B cell (primary cell): ENCODE measurements at regions not wholly inside any gene's neighbourhood (a gene's known extent, or its start where the extent isn't known, plus 50 kb on each side); places are given as distances from the start of the nearest gene placed in this dataset.
"Not testable (repeated sequence)": the region's sequence is repeated elsewhere in the genome, so short reads cannot be mapped to it uniquely, and the experiment has no call there.

Experiments
- ATAC-seq: fragments of 200-7000 bp; cut with Tn5 transposase; one replicate; pipeline ENCODE4 v1.10.0; 2021; ENCODE audit warnings: low read depth, mild to moderate bottlenecking, moderate number of reproducible peaks, moderate library complexity
- CTCF ChIA-PET: fragments of 350-600 bp; sonication (Branson Sonifier 250); formaldehyde crosslinking; loops from one replicate; lab custom pipeline; 2021; ENCODE audit warnings: antibody characterized with exemption, inconsistent platforms; lab: Charles Lee
- POLR2A ChIA-PET: fragments of 350-600 bp; sonication (Branson Sonifier 250); formaldehyde crosslinking; loops from one replicate; lab custom pipeline; 2021; ENCODE audit warnings: antibody characterized with exemption; lab: Charles Lee
- DNase-seq: peaks from one replicate; pipeline ENCODE4 v3.0.0; 2013
- H2AFZ ChIP-seq: 2 replicates; pipeline ENCODE4 v1.6.1; 2012; ENCODE audit warnings: mild to moderate bottlenecking, low read depth, low read length; ENCODE audit not compliant: insufficient read depth, poor library complexity, severe bottlenecking
- H3K27ac ChIP-seq, 2 donors: 1 replicate in 1 of 2; 2 replicates in 1 of 2; pipeline ENCODE4 v1.5.1; 2012 to 2013; ENCODE audit warnings: low read length in 2 of 2, mild to moderate bottlenecking in 2 of 2, moderate library complexity in 1 of 2
- H3K27me3 ChIP-seq, 4 experiments: fragments of 200-600 bp in 1 of 4; sonication (generic) in 1 of 4; replicated peaks in 1 of 4; 1 replicate in 2 of 4; 2 replicates in 2 of 4; pipeline versions ENCODE4 v1.6.1 to v1.7.0; 2013 to 2016; ENCODE audit warnings: low read length in 3 of 4, mild to moderate bottlenecking in 2 of 4, mixed read lengths in 1 of 4, moderate library complexity in 1 of 4; ENCODE audit not compliant: insufficient read depth in 4 of 4, control insufficient read depth in 3 of 4; ENCODE audit errors: control extremely low read depth in 1 of 4
- H3K36me3 ChIP-seq, 2 experiments: replicated peaks in 1 of 2; 1 replicate in 1 of 2; 2 replicates in 1 of 2; pipeline versions ENCODE4 v1.6.1 to v1.7.1; 2013; ENCODE audit warnings: low read length in 1 of 2; ENCODE audit not compliant: insufficient read depth in 2 of 2, control insufficient read depth in 1 of 2; ENCODE audit errors: control extremely low read depth in 1 of 2, extremely low read depth in 1 of 2
- H3K4me1 ChIP-seq, 2 donors: fragments of 200-600 bp in 1 of 2; sonication (generic) in 1 of 2; 1 replicate in 1 of 2; 2 replicates in 1 of 2; pipeline versions ENCODE4 v1.5.1 to v1.6.1; 2013 to 2017; ENCODE audit warnings: low read length in 2 of 2; ENCODE audit not compliant: control insufficient read depth in 2 of 2, insufficient read depth in 2 of 2
- H3K4me2 ChIP-seq: replicated peaks from 2 replicates; pipeline ENCODE3; 2012; ENCODE audit warnings: mild to moderate bottlenecking, low read depth, low read length; ENCODE audit not compliant: poor library complexity, severe bottlenecking
- H3K4me3 ChIP-seq, 5 experiments: fragments of 200-600 bp in 1 of 5; sonication (generic) in 1 of 5; 1 replicate in 3 of 5; 2 replicates in 2 of 5; pipeline versions ENCODE4 v1.5.1 to v1.7.0; 2011 to 2016; ENCODE audit warnings: low read length in 4 of 5, mild to moderate bottlenecking in 4 of 5, low read depth in 2 of 5, control low read depth in 1 of 5, moderate library complexity in 1 of 5; ENCODE audit not compliant: insufficient read depth in 1 of 5; ENCODE audit errors: control extremely low read depth in 1 of 5, extremely low read depth in 1 of 5
- H3K79me2 ChIP-seq: fragments of 200-600 bp; sonication (generic); one replicate; pipeline ENCODE4 v1.6.0; 2016; ENCODE audit warnings: low read length; ENCODE audit not compliant: control insufficient read depth, insufficient read depth
- H3K9ac ChIP-seq: fragments of 200-600 bp; sonication (generic); 2 replicates; pipeline ENCODE4 v1.6.1; 2017; ENCODE audit warnings: mild to moderate bottlenecking, low read length, moderate library complexity
- H3K9me3 ChIP-seq, 3 donors: one replicate each; pipeline versions ENCODE4 v1.6.1 to v1.7.1; 2013; ENCODE audit warnings: low read length in 2 of 3; ENCODE audit not compliant: control insufficient read depth in 2 of 3, insufficient read depth in 1 of 3; ENCODE audit errors: control extremely low read depth in 1 of 3
- H4K20me1 ChIP-seq: 2 replicates; pipeline ENCODE4 v1.6.0; 2012; ENCODE audit warnings: mild to moderate bottlenecking, low read length; ENCODE audit not compliant: insufficient read depth, control insufficient read depth, poor library complexity, severe bottlenecking
- H3K27ac Mint-ChIP-seq: one replicate; pipeline ENCODE4 v1.8.0; 2021; ENCODE audit warnings: mixed read lengths
- H3K27me3 Mint-ChIP-seq: one replicate; pipeline ENCODE4 v1.8.0; 2021; ENCODE audit warnings: mixed read lengths
- H3K4me1 Mint-ChIP-seq: one replicate; pipeline ENCODE4 v1.8.0; 2021; ENCODE audit warnings: mixed read lengths
- H3K4me3 Mint-ChIP-seq: one replicate; pipeline ENCODE4 v1.8.0; 2021; ENCODE audit warnings: mixed read lengths
- H3K9me3 Mint-ChIP-seq: one replicate; pipeline ENCODE4 v1.8.0; 2022; ENCODE audit warnings: mixed read lengths; ENCODE audit not compliant: insufficient read depth
- CTCF ChIP-seq: fragments of 200-600 bp; IDR thresholded peaks from one replicate; pipeline ENCODE4 v1.8.0; 2022; ENCODE audit warnings: antibody characterized with exemption, mild to moderate bottlenecking
- EZH2 ChIP-seq: IDR thresholded peaks from 2 replicates; pipeline ENCODE4 v1.6.1; 2012; ENCODE audit warnings: borderline replicate concordance, low read depth, mild to moderate bottlenecking, moderate library complexity, low read length; ENCODE audit not compliant: insufficient read depth, poor library complexity, severe bottlenecking
- WGBS: methylation state at CpG from one replicate; pipeline ENCODE4 v1.1.5; 2013; ENCODE audit warnings: missing lambda C conversion rate; ENCODE audit not compliant: insufficient coverage; 5-methylcytosine and 5-hydroxymethylcytosine counted together
- intact Hi-C: fragments of 100-400 bp; cut with micrococcal nuclease; formaldehyde crosslinking; loops from one replicate; pipeline ENCODE4 v1.10.0; 2022

- no CpG with 5 or more reads among the region's 4 CpGs for WGBS
- DNase-seq, result no peak
- no peak overlapping the region for H3K4me3 Mint-ChIP-seq
- Histone ChIP-seq H3K36me3 (no peaks in the 10 kb centered on the region), H3K27me3 (no peaks in the 10 kb centered on the region), H3K9me3 (no peaks in the 10 kb centered on the region), H3K4me1 (no peaks in the 10 kb centered on the region), H4K20me1 (no peaks in the 10 kb centered on the region), H3K4me3 (no peak overlapping the region), H3K79me2 (no peaks in the 10 kb centered on the region), H3K27ac (no peak overlapping the region), H3K9ac (no peak overlapping the region), H3K4me2 (no peak overlapping the region), H2AFZ (no peak overlapping the region)
- no peaks in the 10 kb centered on the region for H3K9me3 Mint-ChIP-seq
- intact Hi-C loops, result no loop called here
- no peak overlapping the region for H3K27ac Mint-ChIP-seq
- ATAC-seq, result no peak
- TF ChIP-seq EZH2 (no peak), CTCF (no peak)
- POLR2A ChIA-PET, result no interaction called here
- CTCF ChIA-PET, result no interaction called here
- no peaks in the 10 kb centered on the region for H3K27me3 Mint-ChIP-seq
- no peaks in the 10 kb centered on the region for H3K4me1 Mint-ChIP-seq
Measured at GRCh38 chr2:37752766-37753165, 81.3 kb upstream of the CDC42EP3 start.

DNA sequence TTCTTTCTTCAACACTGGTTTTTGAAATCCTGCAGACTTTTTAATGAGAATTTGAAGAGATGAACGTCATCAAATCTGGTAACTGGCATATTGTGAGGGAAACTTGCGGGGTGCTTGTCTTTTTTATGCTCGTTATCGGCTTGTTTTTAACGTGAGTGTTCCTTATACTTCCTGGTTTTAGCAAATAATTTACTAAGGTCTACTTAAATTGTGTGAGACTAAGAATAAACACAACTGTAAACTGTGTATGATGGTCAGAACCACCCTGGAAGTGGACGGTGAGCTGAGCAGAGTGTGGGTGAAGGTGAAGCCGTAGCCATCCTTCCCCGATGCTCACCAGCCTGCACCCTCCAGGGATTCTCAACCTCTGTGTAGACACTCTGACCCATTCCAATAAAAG lies 82.3 kb upstream of the CDC42EP3 start:
- ChIA-PET POLR2A (no interaction called here), CTCF (no interaction called here)
- Histone ChIP-seq H3K27ac (no peak overlapping the region), H3K4me3 (no peak overlapping the region), H3K79me2 (no peaks in the 10 kb centered on the region), H4K20me1 (no peaks in the 10 kb centered on the region), H3K9me3 (no peaks in the 10 kb centered on the region), H3K36me3 (no peaks in the 10 kb centered on the region), H3K4me1 (no peaks in the 10 kb centered on the region), H3K4me2 (no peak overlapping the region), H3K27me3 (no peaks in the 10 kb centered on the region), H2AFZ (no peak overlapping the region), H3K9ac (no peak overlapping the region)
- WGBS, result 100% methylated on average over 2 of the region's 8 CpGs
- H3K4me1 Mint-ChIP-seq, result no peaks in the 10 kb centered on the region
- no peak overlapping the region for H3K27ac Mint-ChIP-seq
- intact Hi-C loops, result no loop called here
- no peaks in the 10 kb centered on the region for H3K9me3 Mint-ChIP-seq
- TF ChIP-seq EZH2 (no peak), CTCF (no peak)
- H3K4me3 Mint-ChIP-seq, result no peak overlapping the region
- H3K27me3 Mint-ChIP-seq, result no peaks in the 10 kb centered on the region
- no peak for DNase-seq
- no peak for ATAC-seq

DNA sequence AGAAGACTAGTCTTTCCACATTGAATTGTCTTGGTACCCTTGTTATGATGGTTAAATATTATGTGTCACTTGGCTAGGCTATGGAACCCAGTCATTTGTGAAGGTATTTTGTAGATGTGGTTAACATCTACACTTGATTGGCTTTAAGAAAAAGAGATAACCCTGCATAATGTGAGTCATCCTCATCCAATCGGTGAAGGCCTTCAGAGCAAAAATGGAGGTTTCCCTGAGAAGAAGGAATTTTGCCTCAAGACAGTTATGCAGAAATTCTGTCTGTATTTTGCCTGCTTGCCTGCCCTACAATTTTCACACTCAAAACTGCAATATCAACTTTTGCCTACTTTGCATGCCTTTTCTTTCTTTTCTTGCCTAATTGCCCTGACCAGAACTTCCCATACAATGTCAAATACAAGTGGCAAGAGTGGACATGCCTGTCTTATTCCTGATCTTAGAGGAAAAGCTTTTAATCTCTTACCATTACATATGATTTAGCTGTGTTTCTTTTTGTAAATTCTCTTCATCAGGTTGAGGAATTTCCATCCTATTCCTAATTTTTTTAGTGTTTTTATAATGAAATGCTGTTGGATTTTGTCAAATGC lies 84.6 kb upstream of the CDC42EP3 start:
- CTCF ChIA-PET, H3K27me3 Mint-ChIP-seq, H3K9me3 Mint-ChIP-seq, H3K79me2 ChIP-seq, H3K27ac Mint-ChIP-seq, H3K4me2 ChIP-seq, POLR2A ChIA-PET, H3K27ac ChIP-seq, H4K20me1 ChIP-seq, H3K4me3 Mint-ChIP-seq, H3K9ac ChIP-seq, H3K4me3 ChIP-seq, H3K4me1 Mint-ChIP-seq, H3K4me1 ChIP-seq, ATAC-seq, H3K36me3 ChIP-seq, H2AFZ ChIP-seq, intact Hi-C loops, H3K27me3 ChIP-seq, H3K9me3 ChIP-seq, DNase-seq: not testable (repeated sequence)
- 86% methylated on average over 1 of the region's 1 CpG for WGBS
